NCI-H1436 treated with DMSO at 0.1 percent for 48 hours (cell line): ENCODE measurements at regions not wholly inside any gene's neighbourhood (a gene's known extent, or its start where the extent isn't known, plus 50 kb on each side); places are given as distances from the start of the nearest gene placed in this dataset.
A peak's percentile ranks its signal among the peaks of the same experiment; 100 is the strongest.
"Not testable (repeated sequence)": the region's sequence is repeated elsewhere in the genome, so short reads cannot be mapped to it uniquely, and the experiment has no call there.

ENCODE experiments used
- DNase-seq: peaks from one replicate; lab custom pipeline; 2025; lab: John Stamatoyannopoulos, UW

DNA sequence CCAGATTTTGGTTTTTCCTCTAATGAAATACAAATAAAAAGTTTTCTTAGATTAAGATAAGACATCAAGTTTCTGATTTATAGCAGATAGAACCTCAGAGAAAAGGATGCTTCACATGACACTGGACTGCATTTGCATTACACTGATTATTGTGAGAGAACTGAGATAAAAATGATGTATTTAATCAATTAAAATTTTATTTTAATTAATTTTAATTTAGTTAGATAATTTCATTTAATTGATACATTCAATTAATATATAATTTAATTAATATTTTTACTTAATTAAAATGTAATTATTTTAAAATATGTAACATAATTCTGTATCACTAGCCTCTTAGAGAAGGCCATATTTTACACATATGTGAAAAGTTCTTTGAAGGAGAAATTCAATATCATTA, 759.4 kb downstream of the TTLL7 start:
- not testable (repeated sequence) for DNase-seq

DNA sequence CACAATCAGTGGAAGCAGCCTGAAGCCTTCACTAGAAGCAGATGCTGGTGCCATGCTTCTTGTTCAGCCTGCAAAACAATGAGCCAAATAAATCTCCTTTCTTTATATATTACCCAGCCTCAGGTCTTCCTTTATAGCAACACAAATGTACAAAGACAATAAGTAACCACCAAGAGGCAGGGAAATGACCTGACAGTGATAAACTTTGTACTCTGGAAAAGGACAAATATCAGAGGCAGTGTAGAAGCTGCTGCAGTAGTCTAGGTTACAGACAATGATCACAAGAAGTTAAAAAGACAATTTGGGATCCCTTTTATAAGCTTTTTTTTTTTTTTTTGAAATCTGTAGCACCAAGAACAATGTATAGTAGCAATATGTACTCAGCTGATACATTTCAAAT, 760.3 kb downstream of the TTLL7 start:
- DNase-seq = not testable (repeated sequence)

DNA sequence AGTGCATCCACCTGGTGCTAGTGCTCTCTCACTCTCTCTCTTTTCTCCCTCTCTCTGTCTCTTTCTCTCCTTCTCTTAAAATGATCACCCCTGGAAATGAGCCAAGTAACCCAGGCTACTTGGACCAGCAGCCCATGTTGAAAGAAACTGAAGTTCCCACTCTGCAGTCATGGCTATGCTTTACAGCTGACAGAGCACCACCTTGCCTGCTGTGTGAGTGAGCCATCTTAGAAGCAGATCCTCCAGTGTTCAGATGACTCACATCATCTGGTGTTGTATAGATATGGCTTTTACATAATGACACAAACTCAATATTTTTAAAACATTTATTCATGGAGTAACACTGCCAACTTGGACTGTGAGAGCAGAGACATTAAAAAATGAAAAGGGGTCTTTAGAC, 779.1 kb downstream of the TTLL7 start:
- not testable (repeated sequence) for DNase-seq

DNA sequence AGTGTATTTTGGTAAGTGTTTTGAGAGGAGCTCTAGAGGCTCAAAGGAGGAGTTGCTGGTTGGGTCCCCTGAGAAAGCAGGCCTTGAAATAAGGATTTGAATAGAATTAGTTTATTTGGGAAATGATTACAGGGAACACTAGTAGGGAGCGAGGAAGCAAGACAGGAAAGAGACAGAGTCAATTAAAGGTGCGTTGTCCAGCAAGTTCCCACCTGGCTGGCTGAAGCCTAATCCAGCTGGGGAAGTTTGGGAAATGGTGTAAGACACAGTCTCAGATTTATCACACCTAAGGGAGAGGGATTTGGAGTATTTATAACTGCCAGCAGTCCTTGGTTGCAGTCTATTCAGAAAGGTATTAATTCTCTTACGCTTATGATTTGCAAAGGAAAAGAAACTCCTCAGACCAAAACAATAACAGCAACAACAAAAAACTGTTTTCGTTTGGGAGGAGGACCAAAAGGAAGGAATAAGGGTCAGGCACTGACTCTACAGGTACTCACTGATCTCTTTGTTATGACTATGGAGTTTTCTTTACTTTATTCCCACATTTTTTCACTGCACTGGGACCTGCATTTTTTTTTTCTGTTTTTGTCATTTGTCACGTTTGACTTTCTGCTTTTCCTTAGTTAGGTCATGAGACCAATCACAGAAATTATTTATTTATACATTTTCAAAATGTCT, 780.8 kb downstream of the TTLL7 start:
- not testable (repeated sequence) for DNase-seq

DNA sequence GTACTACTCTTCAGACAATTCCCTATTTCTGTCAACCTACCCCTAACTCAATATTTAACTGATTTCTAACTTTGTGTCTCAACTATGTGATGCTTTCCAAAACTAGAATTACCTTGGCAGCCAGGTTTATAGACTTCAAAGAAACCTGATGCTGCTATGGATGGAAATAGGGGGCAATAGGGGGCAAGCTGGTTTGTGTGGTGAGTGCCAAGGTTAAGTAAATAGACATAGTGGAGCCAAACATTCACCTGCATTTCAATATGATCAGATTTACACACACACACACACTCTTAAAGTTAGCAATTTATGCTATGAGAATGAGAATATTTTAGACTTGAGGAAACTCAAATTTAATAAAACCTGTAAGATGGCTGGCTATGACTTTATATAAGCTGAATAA, 784.6 kb downstream of the TTLL7 start:
- not testable (repeated sequence) for DNase-seq

DNA sequence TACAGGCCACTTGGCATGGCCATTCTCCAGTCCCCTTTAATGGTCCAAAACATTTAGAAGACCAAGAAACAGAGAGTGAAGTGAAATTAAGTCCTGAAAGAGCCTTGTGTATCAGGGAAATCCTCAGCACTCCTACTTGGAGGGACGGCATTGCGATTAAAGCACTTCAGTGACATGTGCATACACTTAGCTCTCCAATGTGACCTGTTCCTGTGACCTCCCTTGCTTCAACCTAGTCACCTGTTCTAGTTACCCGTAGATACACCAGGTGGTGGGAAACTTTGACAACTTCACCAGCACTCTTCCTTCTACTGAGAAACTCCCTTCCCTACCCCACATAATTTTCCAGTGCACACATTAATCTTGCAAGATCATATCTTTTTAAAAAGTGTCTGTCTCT, 785.3 kb downstream of the TTLL7 start:
- DNase-seq = not testable (repeated sequence)

DNA sequence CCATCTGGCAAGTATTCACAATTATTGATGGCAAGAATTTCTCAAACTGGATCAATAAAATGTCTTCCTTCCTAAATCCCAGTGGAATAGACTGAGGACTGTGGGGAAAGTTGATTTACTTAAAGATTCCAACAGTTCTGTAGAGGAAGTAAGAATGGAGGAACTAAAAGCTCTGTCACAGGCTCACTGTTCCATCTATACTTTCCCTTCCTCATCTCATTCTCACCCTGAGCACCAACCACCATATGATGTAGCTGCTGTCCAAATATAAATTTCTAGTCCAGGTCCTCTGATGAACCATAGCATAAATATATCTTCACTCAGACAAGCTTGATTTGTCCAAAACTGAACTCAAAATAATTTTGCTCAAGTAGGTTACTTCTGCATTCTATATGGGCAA, 786.9 kb downstream of the TTLL7 start:
- DNase-seq = not testable (repeated sequence)

DNA sequence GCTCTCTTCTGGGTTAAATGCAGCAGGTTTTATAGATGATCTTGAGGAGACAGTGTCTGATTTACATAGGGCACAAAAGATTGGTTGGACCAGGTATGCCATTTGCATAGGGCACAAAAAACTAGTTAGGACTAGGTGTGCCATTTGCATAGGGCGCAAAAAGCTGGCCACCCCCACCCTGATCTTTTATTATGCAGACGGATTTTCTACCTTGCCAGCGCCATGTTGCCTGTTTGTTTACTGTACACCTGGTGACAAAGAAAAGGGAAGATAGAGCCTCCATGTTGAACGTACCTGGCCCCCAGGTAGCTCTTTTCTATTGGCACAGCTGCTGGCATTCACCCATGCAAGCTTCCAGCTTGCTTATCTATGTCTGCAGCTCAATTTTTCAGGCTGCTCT, 790.4 kb downstream of the TTLL7 start:
- not testable (repeated sequence) for DNase-seq

DNA sequence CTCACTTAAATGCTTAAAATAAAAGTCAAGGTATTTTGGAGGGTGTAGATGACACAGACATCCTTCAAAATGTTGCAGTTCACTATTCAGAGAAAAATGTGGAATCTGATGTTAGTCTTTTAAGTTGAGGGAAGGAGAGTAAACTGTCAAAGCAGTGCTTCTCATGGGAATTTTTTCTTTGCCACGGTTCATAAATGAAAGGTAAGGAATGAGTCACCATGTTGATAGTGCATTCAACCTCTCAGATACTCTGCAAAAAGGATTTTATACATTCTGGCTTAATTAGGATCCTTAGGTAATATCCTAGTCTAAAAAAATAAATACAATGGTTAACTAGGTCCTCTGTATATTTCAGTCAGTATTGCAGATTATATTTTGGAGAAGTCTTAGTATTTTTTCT, 804.3 kb downstream of the TTLL7 start:
- DNase-seq = not testable (repeated sequence)

DNA sequence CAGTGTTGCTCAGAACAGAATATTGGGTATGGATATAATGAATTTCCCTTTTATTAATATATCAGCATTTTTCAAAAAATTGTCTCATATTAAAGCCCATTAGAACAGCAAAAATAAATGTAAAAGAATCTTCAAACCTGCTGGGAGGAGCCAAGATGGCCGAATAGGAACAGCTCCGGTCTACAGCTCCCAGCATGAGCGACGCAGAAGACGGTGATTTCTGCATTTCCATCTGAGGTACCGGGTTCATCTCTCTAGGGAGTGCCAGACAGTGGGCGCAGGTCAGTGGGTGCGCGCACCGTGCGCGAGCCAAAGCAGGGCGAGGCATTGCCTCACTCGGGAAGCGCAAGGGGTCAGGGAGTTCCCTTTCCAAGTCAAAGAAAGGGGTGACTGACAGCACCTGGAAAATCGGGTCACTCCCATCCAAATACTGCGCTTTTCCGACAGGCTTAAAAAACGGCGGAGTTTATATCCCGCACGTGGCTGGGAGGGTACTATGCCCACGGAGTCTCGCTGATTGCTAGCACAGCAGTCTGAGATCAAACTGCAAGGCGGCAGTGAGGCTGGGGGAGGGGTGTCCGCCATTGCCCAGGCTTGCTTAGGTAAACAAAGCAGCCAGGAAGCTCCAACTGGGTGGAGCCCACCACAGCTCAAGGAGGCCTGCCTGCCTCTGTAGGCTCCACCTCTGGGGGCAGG, 816.8 kb downstream of the TTLL7 start:
- not testable (repeated sequence) for DNase-seq

DNA sequence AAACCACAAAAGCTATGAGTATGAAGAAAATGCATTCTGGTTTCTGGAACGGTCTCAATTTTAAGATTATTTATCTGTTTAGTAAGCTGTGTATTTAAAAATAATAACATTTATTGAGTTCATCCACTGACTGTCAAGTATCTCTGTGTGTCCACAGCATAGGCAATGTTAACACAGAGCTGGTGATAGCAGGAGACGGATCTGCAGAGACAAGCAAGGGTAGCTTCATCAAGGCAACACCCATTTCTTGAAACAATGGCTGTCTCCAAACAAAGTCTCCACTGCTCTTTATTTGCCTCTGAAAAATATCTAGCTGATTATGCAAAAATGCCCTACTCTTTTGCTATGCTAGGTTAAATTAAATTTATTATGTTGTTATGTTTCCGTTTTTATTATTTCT, 818.3 kb downstream of the TTLL7 start:
- not testable (repeated sequence) for DNase-seq

DNA sequence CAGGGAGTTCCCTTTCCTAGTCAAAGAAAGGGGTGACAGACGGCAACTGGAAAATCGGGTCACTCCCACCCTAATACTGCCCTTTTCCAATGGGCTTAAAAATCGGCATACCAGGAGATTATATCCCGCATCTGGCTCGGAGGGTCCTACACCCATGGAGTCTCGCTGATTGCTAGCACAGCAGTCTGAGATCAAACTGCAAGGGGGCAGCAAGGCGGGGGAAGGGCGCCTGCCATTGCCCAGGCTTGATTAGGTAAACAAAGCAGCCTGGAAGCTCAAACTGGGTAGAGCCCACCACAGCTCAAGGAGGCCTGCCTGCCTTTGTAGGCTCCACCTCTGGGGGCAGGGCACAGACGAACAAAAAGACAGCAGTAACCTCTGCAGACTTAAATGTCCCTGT, 831.3 kb downstream of the TTLL7 start:
- DNase-seq = not testable (repeated sequence)

DNA sequence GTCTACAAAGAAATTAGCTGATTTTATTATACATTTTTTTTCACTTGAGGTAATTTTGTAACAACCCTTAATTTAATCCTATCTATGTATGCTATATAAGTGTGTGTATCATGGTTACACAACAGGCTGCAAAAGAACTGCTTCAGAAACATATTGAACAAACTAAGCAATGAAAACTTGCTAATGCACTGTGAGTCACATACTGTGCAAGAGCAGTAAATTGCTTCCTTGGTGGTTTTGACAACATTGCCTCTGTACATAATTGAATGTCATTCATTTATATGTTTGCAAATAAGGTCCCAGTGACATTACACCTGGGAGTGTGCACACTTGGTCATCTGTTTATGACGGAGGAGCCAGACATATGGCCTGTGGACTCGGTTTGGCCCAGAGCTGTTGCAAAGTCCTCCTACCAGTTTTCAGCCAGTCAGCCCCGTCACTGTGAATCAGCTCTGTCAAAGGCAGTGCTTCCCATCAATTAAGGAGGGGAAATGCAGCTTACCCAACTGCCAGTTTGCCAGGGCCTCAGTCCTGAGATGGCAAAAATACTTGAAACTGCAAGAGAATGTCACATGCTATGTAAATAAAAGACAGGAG, 835.0 kb downstream of the TTLL7 start:
- DNase-seq = peak; percentile 3

DNA sequence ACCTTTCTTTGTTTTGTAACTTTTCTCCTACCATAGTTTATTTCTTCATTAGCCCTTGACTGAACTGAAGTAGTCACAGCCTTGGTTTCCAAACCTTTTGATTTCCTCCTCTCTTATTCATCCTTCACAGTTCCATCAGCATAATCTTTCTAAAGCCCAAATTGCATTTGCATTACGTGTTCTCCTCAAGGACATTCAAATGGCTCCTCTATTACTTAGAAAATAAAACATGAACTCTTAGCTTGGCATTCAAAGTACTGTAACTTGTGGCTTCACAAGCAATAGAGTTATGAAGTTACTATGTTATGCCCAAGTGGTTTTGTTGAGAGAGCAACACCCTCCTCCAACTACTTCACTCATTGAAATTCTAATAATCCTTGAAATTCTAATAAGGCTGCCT, 840.0 kb downstream of the TTLL7 start:
- DNase-seq = not testable (repeated sequence)

DNA sequence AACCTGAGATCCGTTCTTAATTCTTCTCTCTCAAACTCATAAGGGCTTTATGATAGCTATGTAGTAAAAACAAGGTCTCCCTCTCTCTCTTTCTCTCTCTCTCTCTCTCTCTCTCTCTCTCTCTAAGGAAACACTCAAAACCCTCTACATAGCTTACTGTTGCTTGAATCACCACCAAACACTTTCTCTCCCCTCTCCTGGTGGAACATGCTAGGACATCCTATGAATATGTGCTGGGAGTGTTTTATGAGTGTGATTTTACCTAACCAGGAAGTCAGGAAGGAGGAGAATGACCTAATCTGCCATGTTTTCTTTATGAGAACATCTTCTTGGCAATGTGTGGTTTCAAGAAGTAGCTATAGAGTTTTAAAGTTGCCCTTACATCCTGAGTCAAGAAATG, 844.6 kb downstream of the TTLL7 start:
- not testable (repeated sequence) for DNase-seq

DNA sequence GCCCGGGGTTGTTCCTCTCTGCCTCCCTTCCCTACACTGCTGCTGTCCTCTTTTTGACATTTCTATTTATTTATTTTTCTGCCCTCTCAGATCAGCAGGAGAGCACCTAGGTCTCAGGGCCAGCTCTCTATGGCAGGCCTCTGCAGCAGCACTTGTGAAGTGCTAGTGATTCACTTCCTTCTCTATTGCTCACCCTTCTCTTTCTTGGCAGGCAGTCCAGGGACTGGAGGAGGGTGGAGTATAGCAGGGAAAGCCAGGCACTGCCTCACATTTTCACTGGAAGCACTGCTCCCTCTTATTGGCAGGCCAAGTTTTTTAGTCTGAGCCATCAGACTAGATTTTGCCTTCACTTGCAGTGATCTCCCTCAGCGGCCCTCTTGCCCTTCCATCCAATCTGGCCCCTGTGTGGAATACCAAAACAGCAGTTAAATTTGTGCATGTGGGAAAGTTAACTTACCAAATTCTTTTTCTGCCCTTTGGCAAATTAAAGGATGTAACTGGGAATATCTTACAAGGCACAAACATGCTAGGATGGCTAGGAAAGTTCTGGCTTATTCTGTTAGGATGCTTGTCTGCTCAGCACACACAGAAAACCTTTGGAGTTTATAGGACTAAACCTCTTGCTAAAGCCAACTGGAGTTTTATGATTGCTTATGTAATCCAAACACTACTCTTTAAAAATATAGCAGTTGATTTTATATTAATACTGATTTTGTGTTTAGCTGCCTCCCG, 847.6 kb downstream of the TTLL7 start:
- DNase-seq = not testable (repeated sequence)

DNA sequence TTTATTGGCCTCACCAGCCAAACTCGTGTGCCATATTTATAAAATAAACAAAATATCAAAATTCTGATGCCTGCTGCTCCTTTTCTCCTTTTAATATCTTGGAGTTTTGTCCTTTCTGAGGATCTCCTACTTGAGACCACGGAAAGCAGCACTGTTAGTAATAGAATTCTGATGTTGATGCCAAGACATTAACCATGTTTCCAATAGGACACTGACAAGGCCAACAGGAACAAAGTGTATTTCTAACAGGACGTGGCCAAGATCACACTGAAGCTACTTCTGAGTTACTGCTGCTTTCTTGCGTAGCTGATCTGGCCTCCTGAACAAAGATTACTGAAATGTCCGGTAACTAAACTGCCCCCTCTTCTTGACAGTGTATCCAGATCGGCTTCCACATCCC, 848.5 kb downstream of the TTLL7 start:
- not testable (repeated sequence) for DNase-seq

DNA sequence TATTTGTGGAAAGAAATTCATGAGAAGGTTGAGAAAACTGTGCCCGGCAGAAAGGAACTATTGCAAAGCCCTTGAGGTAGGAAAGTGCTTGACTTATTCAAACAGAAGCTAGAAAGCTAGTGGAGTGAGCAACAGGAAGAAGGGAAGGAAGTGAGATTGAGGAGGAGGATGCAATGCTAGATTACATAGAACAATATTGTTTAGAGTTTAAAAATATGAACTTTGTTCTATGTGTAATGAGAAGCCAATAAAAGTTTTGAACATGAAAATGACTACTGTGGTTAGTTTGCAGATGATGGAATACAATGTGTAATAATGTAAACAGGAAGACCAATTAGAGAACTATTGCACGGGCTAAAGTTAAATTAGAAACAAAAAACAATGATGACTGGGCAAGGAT, 853.1 kb downstream of the TTLL7 start:
- not testable (repeated sequence) for DNase-seq

DNA sequence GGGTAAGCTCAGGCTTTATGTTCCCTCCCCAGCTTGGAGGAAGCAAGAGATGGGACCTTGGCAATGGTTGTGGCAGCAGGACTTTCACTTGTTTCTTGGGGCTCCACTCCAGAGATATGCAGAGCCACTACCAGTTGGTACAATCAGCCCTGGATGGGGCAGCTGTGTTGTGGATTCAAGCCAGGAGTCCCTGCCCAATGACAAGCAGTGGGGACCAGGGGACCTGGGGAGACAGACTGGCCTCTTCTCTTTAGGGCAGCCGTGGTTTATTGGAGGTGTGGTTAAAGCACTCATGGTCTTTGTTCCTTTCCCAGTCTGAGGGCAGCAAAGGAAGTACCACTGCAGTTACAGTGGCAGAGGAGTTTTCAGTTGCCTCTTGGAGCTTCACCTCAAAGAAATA, 856.1 kb downstream of the TTLL7 start:
- not testable (repeated sequence) for DNase-seq

DNA sequence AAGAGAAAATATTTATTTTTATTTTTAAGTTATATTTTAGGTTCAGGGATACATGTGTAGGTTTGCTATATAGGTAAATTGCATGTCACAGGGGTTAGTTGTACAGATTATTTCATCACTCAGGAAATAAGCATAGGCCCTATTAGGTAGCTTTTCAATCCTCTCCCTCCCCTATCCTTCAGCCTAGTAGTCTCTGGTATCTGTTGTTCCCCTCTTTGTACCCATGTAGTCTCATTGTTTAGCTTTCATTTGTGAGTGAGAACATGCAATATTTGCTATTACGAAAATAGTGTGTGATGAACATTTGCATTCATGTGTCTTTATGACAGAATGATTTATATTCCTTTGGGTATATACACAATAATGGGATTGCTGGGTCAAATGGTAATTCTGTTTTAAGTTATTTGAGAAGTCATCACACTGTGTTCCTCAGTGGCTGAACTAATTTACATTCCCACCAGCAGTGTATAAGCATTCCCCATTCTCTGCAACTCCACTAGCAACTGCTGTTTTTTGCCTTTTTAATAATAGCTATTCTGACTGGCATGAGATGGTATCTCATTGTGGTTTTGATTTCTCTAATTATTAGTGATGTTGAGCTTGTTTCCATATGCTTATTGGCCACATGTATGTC, 863.3 kb downstream of the TTLL7 start:
- DNase-seq = not testable (repeated sequence)

DNA sequence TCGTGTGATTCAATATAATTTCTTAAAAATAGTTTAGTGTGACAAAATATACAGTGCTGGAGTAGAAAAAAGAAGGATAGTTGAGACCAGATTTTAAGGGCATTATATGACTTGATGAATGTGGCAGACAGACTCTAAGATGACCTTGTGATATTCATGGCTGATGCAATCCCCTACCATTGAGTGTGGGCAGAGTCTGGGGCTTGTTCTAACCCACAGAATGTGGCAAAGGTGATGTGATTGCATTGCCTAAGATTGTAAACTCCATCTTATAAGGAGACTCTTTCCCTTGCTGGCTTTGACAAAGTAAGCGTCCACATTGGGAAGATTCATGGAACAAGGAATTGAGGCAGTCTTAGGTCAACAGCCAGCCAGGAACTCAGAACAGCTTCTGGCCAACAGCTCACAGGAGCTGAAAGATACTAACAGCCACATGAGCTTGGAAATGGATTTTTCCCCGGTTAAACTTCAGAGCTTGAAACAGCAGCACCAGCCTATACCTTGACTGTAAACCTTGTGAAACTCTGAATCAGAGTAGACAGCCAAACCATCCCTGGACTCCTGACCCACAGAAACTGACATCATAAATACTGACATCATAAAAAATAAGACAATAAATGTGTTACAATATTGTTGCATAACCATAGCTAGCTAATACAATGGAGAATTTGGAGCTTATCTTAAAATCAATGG, 864.5 kb downstream of the TTLL7 start:
- DNase-seq = not testable (repeated sequence)

DNA sequence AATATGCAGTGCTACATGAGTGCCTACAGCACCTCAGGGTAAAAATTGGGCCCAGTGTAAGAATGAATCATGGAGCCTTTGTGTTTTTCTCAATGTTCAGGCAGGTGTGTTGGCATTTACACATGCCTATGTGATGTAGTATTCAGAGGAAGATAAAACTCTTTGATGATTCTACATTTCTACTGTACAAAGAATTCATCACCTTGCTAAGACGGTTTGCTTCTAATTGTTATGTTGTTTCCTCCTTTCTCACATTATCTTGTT, 867.3 kb downstream of the TTLL7 start:
- DNase-seq = no peak
